ENCODE measurements at regions not wholly inside any gene's neighbourhood (a gene's known extent, or its start where the extent isn't known, plus 50 kb on each side); places are given as distances from the start of the nearest gene placed in this dataset.

GRCh38 chr15:47496343-47497185, 220.7 kb upstream of the SEMA6D start:
- no peak for DNase-seq (ENCODE audit: low spot score)
- Mint-ChIP-seq H3K4me1 (ENCODE audit: unreplicated experiment) (no peaks in the 10 kb centered on the region), H3K4me3 (ENCODE audit: unreplicated experiment) (no peak overlapping the region), H3K9me3 (ENCODE audit: unreplicated experiment) (no peaks in the 10 kb centered on the region), H3K36me3 (ENCODE audit: low read depth, unreplicated experiment) (no peaks in the 10 kb centered on the region), H3K27me3 (ENCODE audit: unreplicated experiment) (no peaks in the 10 kb centered on the region), H3K27ac (ENCODE audit: unreplicated experiment) (no peak overlapping the region)
- TF ChIP-seq CTCF (IDR thresholded peaks at IDR 0.05; ENCODE audit: unreplicated experiment): peak; percentile 40

GRCh38 chr15:47500842-47501241, 216.5 kb upstream of the SEMA6D start:
- Mint-ChIP-seq H3K36me3 (ENCODE audit: low read depth, unreplicated experiment) (no peaks in the 10 kb centered on the region), H3K27ac (ENCODE audit: unreplicated experiment) (no peak overlapping the region), H3K9me3 (ENCODE audit: unreplicated experiment) (no peaks in the 10 kb centered on the region), H3K4me3 (ENCODE audit: unreplicated experiment) (no peak overlapping the region), H3K4me1 (ENCODE audit: unreplicated experiment) (peaks cover 9% of the 10 kb centered on the region), H3K27me3 (ENCODE audit: unreplicated experiment) (peaks cover 5% of the 10 kb centered on the region)
- no peak for DNase-seq (ENCODE audit: low spot score)
- no peak for TF ChIP-seq CTCF (IDR thresholded peaks at IDR 0.05; ENCODE audit: unreplicated experiment)

- Mint-ChIP-seq H3K9me3 (ENCODE audit: unreplicated experiment) (no peaks in the 10 kb centered on the region), H3K4me3 (ENCODE audit: unreplicated experiment) (no peak overlapping the region), H3K27ac (ENCODE audit: unreplicated experiment) (no peak overlapping the region), H3K4me1 (ENCODE audit: unreplicated experiment) (peaks cover 9% of the 10 kb centered on the region), H3K27me3 (ENCODE audit: unreplicated experiment) (peaks cover 9% of the 10 kb centered on the region), H3K36me3 (ENCODE audit: low read depth, unreplicated experiment) (no peaks in the 10 kb centered on the region)
- TF ChIP-seq CTCF (IDR thresholded peaks at IDR 0.05; ENCODE audit: unreplicated experiment): no peak
- no peak for DNase-seq (ENCODE audit: low spot score)
Observed at GRCh38 chr15:47502041-47502440, 215.3 kb upstream of the SEMA6D start.

GRCh38 chr15:47503876-47504275, 213.4 kb upstream of the SEMA6D start:
- Mint-ChIP-seq H3K9me3 (ENCODE audit: unreplicated experiment) (no peaks in the 10 kb centered on the region), H3K36me3 (ENCODE audit: low read depth, unreplicated experiment) (no peaks in the 10 kb centered on the region), H3K27ac (ENCODE audit: unreplicated experiment) (no peak overlapping the region), H3K27me3 (ENCODE audit: unreplicated experiment) (peaks cover 9% of the 10 kb centered on the region), H3K4me1 (ENCODE audit: unreplicated experiment) (peaks cover 9% of the 10 kb centered on the region), H3K4me3 (ENCODE audit: unreplicated experiment) (no peak overlapping the region)
- no peak for TF ChIP-seq CTCF (IDR thresholded peaks at IDR 0.05; ENCODE audit: unreplicated experiment)
- no peak for DNase-seq (ENCODE audit: low spot score)

- TF ChIP-seq CTCF (IDR thresholded peaks at IDR 0.05; ENCODE audit: unreplicated experiment): no peak
- Mint-ChIP-seq H3K27me3 (ENCODE audit: unreplicated experiment) (peaks cover 9% of the 10 kb centered on the region), H3K36me3 (ENCODE audit: low read depth, unreplicated experiment) (no peaks in the 10 kb centered on the region), H3K4me3 (ENCODE audit: unreplicated experiment) (no peak overlapping the region), H3K9me3 (ENCODE audit: unreplicated experiment) (no peaks in the 10 kb centered on the region), H3K27ac (ENCODE audit: unreplicated experiment) (no peak overlapping the region), H3K4me1 (ENCODE audit: unreplicated experiment) (peaks cover 9% of the 10 kb centered on the region)
- DNase-seq (ENCODE audit: low spot score): no peak
Observed at GRCh38 chr15:47504624-47505256, 212.6 kb upstream of the SEMA6D start.

Data from endothelial cell (in vitro differentiated cells).